ENCODE measurements at regions not wholly inside any gene's neighbourhood (a gene's known extent, or its start where the extent isn't known, plus 50 kb on each side); places are given as distances from the start of the nearest gene placed in this dataset.

GRCh38 chr4:86431543-86432116, 71.8 kb upstream of the MAPK10 start:
- TF ChIP-seq CTCF (IDR thresholded peaks at IDR 0.05) (no peak), ZFX (IDR thresholded peaks at IDR 0.05; ENCODE audit: borderline replicate concordance) (no peak)
